ENCODE measurements at regions not wholly inside any gene's neighbourhood (a gene's known extent, or its start where the extent isn't known, plus 50 kb on each side); places are given as distances from the start of the nearest gene placed in this dataset.
A peak's percentile ranks its signal among the peaks of the same experiment; 100 is the strongest.

- H3K4me3 ChIP-seq (ENCODE audit: control insufficient read depth, low read depth, low read length) = no peak overlapping the region
- peak; percentile 25 for DNase-seq (ENCODE audit: low read depth)
- TF ChIP-seq CTCF (conservative IDR thresholded peaks at IDR 0.05; ENCODE audit: control insufficient read depth, insufficient read depth, low read depth, low read length) = no peak
Observed at GRCh38 chr3:177665122-177665808, 468.0 kb upstream of the TBL1XR1 start.

- TF ChIP-seq CTCF (conservative IDR thresholded peaks at IDR 0.05; ENCODE audit: control insufficient read depth, insufficient read depth, low read depth, low read length) = no peak
- DNase-seq (ENCODE audit: low read depth) = no peak
- no peak overlapping the region for H3K4me3 ChIP-seq (ENCODE audit: control insufficient read depth, low read depth, low read length)
Observed at GRCh38 chr3:177672252-177672911, 475.1 kb upstream of the TBL1XR1 start.

GRCh38 chr3:177673112-177673914, 476.0 kb upstream of the TBL1XR1 start:
- no peak for TF ChIP-seq CTCF (conservative IDR thresholded peaks at IDR 0.05; ENCODE audit: control insufficient read depth, insufficient read depth, low read depth, low read length)
- no peak overlapping the region for H3K4me3 ChIP-seq (ENCODE audit: control insufficient read depth, low read depth, low read length)
- DNase-seq (ENCODE audit: low read depth) = peak; percentile 92

- no peak overlapping the region for H3K4me3 ChIP-seq (ENCODE audit: control insufficient read depth, low read depth, low read length)
- no peak for TF ChIP-seq CTCF (conservative IDR thresholded peaks at IDR 0.05; ENCODE audit: control insufficient read depth, insufficient read depth, low read depth, low read length)
- no peak for DNase-seq (ENCODE audit: low read depth)
Observed at GRCh38 chr3:177674186-177674585, 476.9 kb upstream of the TBL1XR1 start.

- no peak for DNase-seq (ENCODE audit: low read depth)
- no peak overlapping the region for H3K4me3 ChIP-seq (ENCODE audit: control insufficient read depth, low read depth, low read length)
- no peak for TF ChIP-seq CTCF (conservative IDR thresholded peaks at IDR 0.05; ENCODE audit: control insufficient read depth, insufficient read depth, low read depth, low read length)
Observed at GRCh38 chr3:177676148-177676547, 478.9 kb upstream of the TBL1XR1 start.

GRCh38 chr3:177676947-177677587, 479.8 kb upstream of the TBL1XR1 start:
- H3K4me3 ChIP-seq (ENCODE audit: control insufficient read depth, low read depth, low read length) = no peak overlapping the region
- no peak for TF ChIP-seq CTCF (conservative IDR thresholded peaks at IDR 0.05; ENCODE audit: control insufficient read depth, insufficient read depth, low read depth, low read length)
- no peak for DNase-seq (ENCODE audit: low read depth)
